Immature natural killer cell (primary cell): ENCODE measurements at regions not wholly inside any gene's neighbourhood (a gene's known extent, or its start where the extent isn't known, plus 50 kb on each side); places are given as distances from the start of the nearest gene placed in this dataset.
A peak's percentile ranks its signal among the peaks of the same experiment; 100 is the strongest.

Experiments
- DNase-seq, 3 donors: peaks; one replicate each; pipeline ENCODE4 v3.0.0; 2022; ENCODE audit warnings: mixed read lengths in 1 of 3
- H3K27ac Mint-ChIP-seq, 6 donors: one replicate each; pipeline ENCODE4 v1.8.0; 2020; ENCODE audit warnings: mixed read lengths in 6 of 6, mild to moderate bottlenecking in 5 of 6, inconsistent platforms in 4 of 6, moderate library complexity in 3 of 6
- H3K27me3 Mint-ChIP-seq, 3 donors: one replicate each; pipeline ENCODE4 v1.8.0; 2020 to 2021; ENCODE audit warnings: low read depth in 3 of 3, mild to moderate bottlenecking in 3 of 3, mixed read lengths in 3 of 3, moderate library complexity in 3 of 3, inconsistent platforms in 1 of 3
- H3K36me3 Mint-ChIP-seq, 3 donors: one replicate each; pipeline ENCODE4 v1.8.0; 2020; ENCODE audit warnings: mixed read lengths in 3 of 3, inconsistent platforms in 2 of 3, mild to moderate bottlenecking in 2 of 3
- H3K4me1 Mint-ChIP-seq, 2 donors: one replicate each; pipeline ENCODE4 v1.8.0; 2020; ENCODE audit warnings: inconsistent platforms in 2 of 2, mild to moderate bottlenecking in 2 of 2, mixed read lengths in 2 of 2, moderate library complexity in 1 of 2
- H3K4me3 Mint-ChIP-seq, 5 donors: one replicate each; pipeline ENCODE4 v1.8.0; 2020; ENCODE audit warnings: mild to moderate bottlenecking in 5 of 5, mixed read lengths in 5 of 5, inconsistent platforms in 3 of 5, moderate library complexity in 3 of 5
- H3K9me3 Mint-ChIP-seq, 6 donors: one replicate each; pipeline ENCODE4 v1.8.0; 2020; ENCODE audit warnings: mild to moderate bottlenecking in 6 of 6, mixed read lengths in 6 of 6, inconsistent platforms in 4 of 6, moderate library complexity in 3 of 6

- Mint-ChIP-seq H3K36me3 (peaks cover 0 to 7% (median 6%) of the 10 kb centered on the region in 3 donors), H3K9me3 (peaks cover 0 to 3% (median 0%) of the 10 kb centered on the region in 6 donors), H3K4me3 (no peak overlapping the region), H3K27me3 (peaks cover 0 to 3% (median 0%) of the 10 kb centered on the region in 3 donors), H3K4me1 (peaks cover 31 to 32% of the 10 kb centered on the region in 2 donors), H3K27ac (peak overlapping the region in 1 of 6 donors; percentile 18)
- no peak for DNase-seq
These were observed 78.9 kb upstream of the JAK1 start for GRCh38 chr1:65045022-65045817.

- peak overlapping the region in 2 of 6 donors; percentile 6 to 36 for H3K27ac Mint-ChIP-seq
- peaks cover 28 to 48% of the 10 kb centered on the region in 2 donors for H3K4me1 Mint-ChIP-seq
- DNase-seq = no peak
- H3K4me3 Mint-ChIP-seq = no peak overlapping the region
- H3K36me3 Mint-ChIP-seq = peaks cover 0 to 7% (median 4%) of the 10 kb centered on the region in 3 donors
- peaks cover 0 to 1% (median 0%) of the 10 kb centered on the region in 6 donors for H3K9me3 Mint-ChIP-seq
- peaks cover 0 to 3% (median 0%) of the 10 kb centered on the region in 3 donors for H3K27me3 Mint-ChIP-seq
These were observed 82.0 kb upstream of the JAK1 start for GRCh38 chr1:65048335-65048734.

GRCh38 chr1:65049941-65050713 lies 83.8 kb upstream of the JAK1 start:
- H3K27ac Mint-ChIP-seq = peak overlapping the region; percentile 3 to 88 (median 72)

GRCh38 chr1:65050735-65051134 lies 84.4 kb upstream of the JAK1 start:
- Mint-ChIP-seq H3K27ac (peak overlapping the region in 4 of 6 donors; percentile 3 to 80 (median 36)), H3K4me3 (no peak overlapping the region), H3K4me1 (peaks cover 28 to 37% of the 10 kb centered on the region in 2 donors)

More at GRCh38 chr1:65049941-65050713, 83.8 kb upstream of the JAK1 start:
- DNase-seq = peak in 2 of 3 donors; percentile 12 to 22
- H3K27me3 Mint-ChIP-seq = no peaks in the 10 kb centered on the region
- H3K36me3 Mint-ChIP-seq = peaks cover 0 to 3% (median 0%) of the 10 kb centered on the region in 3 donors
- H3K9me3 Mint-ChIP-seq = peaks cover 0 to 1% (median 0%) of the 10 kb centered on the region in 6 donors
- H3K4me1 Mint-ChIP-seq = peaks cover 26 to 41% of the 10 kb centered on the region in 2 donors
- H3K4me3 Mint-ChIP-seq = peak overlapping the region; percentile 6 to 66 (median 15)

GRCh38 chr1:65054481-65054880 lies 88.1 kb upstream of the JAK1 start:
- no peak for DNase-seq
- Mint-ChIP-seq H3K4me3 (no peak overlapping the region), H3K27ac (peak overlapping the region in 1 of 6 donors; percentile 15), H3K4me1 (peaks cover 21 to 33% of the 10 kb centered on the region in 2 donors), H3K9me3 (no peaks in the 10 kb centered on the region), H3K27me3 (peaks cover 0 to 3% (median 0%) of the 10 kb centered on the region in 3 donors), H3K36me3 (peaks cover 6 to 32% (median 7%) of the 10 kb centered on the region in 3 donors)

More at GRCh38 chr1:65050735-65051134, 84.4 kb upstream of the JAK1 start:
- peaks cover 0 to 7% (median 0%) of the 10 kb centered on the region in 3 donors for H3K36me3 Mint-ChIP-seq
- peaks cover 0 to 1% (median 0%) of the 10 kb centered on the region in 6 donors for H3K9me3 Mint-ChIP-seq
- no peaks in the 10 kb centered on the region for H3K27me3 Mint-ChIP-seq
- DNase-seq = no peak

- no peak overlapping the region for H3K27ac Mint-ChIP-seq
- peaks cover 6 to 32% (median 7%) of the 10 kb centered on the region in 3 donors for H3K36me3 Mint-ChIP-seq
- peaks cover 14 to 29% of the 10 kb centered on the region in 2 donors for H3K4me1 Mint-ChIP-seq
- peaks cover 0 to 3% (median 0%) of the 10 kb centered on the region in 3 donors for H3K27me3 Mint-ChIP-seq
- no peak for DNase-seq
- no peak overlapping the region for H3K4me3 Mint-ChIP-seq
- H3K9me3 Mint-ChIP-seq = no peaks in the 10 kb centered on the region
These were observed 89.4 kb upstream of the JAK1 start for GRCh38 chr1:65055747-65056146.

- H3K36me3 Mint-ChIP-seq = peaks cover 6 to 32% (median 7%) of the 10 kb centered on the region in 3 donors
- no peak for DNase-seq
- peak overlapping the region in 1 of 6 donors; percentile 41 for H3K27ac Mint-ChIP-seq
- H3K27me3 Mint-ChIP-seq = peaks cover 0 to 3% (median 0%) of the 10 kb centered on the region in 3 donors
- H3K4me3 Mint-ChIP-seq = no peak overlapping the region
- H3K9me3 Mint-ChIP-seq = no peaks in the 10 kb centered on the region
- peaks cover 13 to 24% of the 10 kb centered on the region in 2 donors for H3K4me1 Mint-ChIP-seq
These were observed 89.9 kb upstream of the JAK1 start for GRCh38 chr1:65056234-65056633.

- no peak for DNase-seq
- Mint-ChIP-seq H3K4me1 (peaks cover 11 to 21% of the 10 kb centered on the region in 2 donors), H3K9me3 (no peaks in the 10 kb centered on the region), H3K36me3 (peaks cover 6 to 32% (median 7%) of the 10 kb centered on the region in 3 donors), H3K27me3 (peaks cover 0 to 3% (median 0%) of the 10 kb centered on the region in 3 donors), H3K27ac (peak overlapping the region in 3 of 6 donors; percentile 40 to 64 (median 53)), H3K4me3 (no peak overlapping the region)
These were observed 90.5 kb upstream of the JAK1 start for GRCh38 chr1:65056866-65057265.

GRCh38 chr1:65059930-65060538 lies 88.0 kb upstream of the AK4 start:
- Mint-ChIP-seq H3K4me3 (no peak overlapping the region), H3K9me3 (no peaks in the 10 kb centered on the region), H3K27ac (peak overlapping the region in 2 of 6 donors; percentile 23 to 62), H3K36me3 (peaks cover 6 to 29% (median 7%) of the 10 kb centered on the region in 3 donors), H3K4me1 (peaks cover 27 to 49% of the 10 kb centered on the region in 2 donors), H3K27me3 (peaks cover 0 to 3% (median 0%) of the 10 kb centered on the region in 3 donors)
- peak; percentile 25 to 32 (median 26) for DNase-seq

- peaks cover under 1 to 13% (median 4%) of the 10 kb centered on the region in 3 donors for H3K36me3 Mint-ChIP-seq
- H3K4me1 Mint-ChIP-seq = peaks cover 34 to 61% of the 10 kb centered on the region in 2 donors
- DNase-seq = no peak
- no peaks in the 10 kb centered on the region for H3K9me3 Mint-ChIP-seq
- no peak overlapping the region for H3K4me3 Mint-ChIP-seq
- peak overlapping the region in 5 of 6 donors; percentile 4 to 72 (median 43) for H3K27ac Mint-ChIP-seq
- peaks cover 0 to 15% (median 2%) of the 10 kb centered on the region in 3 donors for H3K27me3 Mint-ChIP-seq
These were observed 85.7 kb upstream of the AK4 start for GRCh38 chr1:65062339-65062738.

GRCh38 chr1:65063025-65063424 lies 85.0 kb upstream of the AK4 start:
- Mint-ChIP-seq H3K9me3 (no peaks in the 10 kb centered on the region), H3K4me3 (no peak overlapping the region), H3K36me3 (peaks cover 0 to 8% (median 5%) of the 10 kb centered on the region in 3 donors), H3K4me1 (peaks cover 34 to 61% of the 10 kb centered on the region in 2 donors), H3K27me3 (peaks cover 5 to 19% (median 6%) of the 10 kb centered on the region in 3 donors), H3K27ac (peak overlapping the region in 4 of 6 donors; percentile 14 to 72 (median 40))
- DNase-seq = no peak

GRCh38 chr1:65064981-65065380 lies 83.0 kb upstream of the AK4 start:
- H3K36me3 Mint-ChIP-seq = peaks cover 0 to 4% (median 0%) of the 10 kb centered on the region in 3 donors
- peak overlapping the region; percentile 77 to 97 (median 92) for H3K27ac Mint-ChIP-seq
- no peak for DNase-seq
- peaks cover 11 to 26% (median 14%) of the 10 kb centered on the region in 3 donors for H3K27me3 Mint-ChIP-seq
- no peaks in the 10 kb centered on the region for H3K9me3 Mint-ChIP-seq
- H3K4me3 Mint-ChIP-seq = peak overlapping the region; percentile 92 to 97 (median 94)
- peaks cover 47 to 71% of the 10 kb centered on the region in 2 donors for H3K4me1 Mint-ChIP-seq
